HEK293 (cell line): ENCODE measurements at regions not wholly inside any gene's neighbourhood (a gene's known extent, or its start where the extent isn't known, plus 50 kb on each side); places are given as distances from the start of the nearest gene placed in this dataset.
"Not testable (repeated sequence)": the region's sequence is repeated elsewhere in the genome, so short reads cannot be mapped to it uniquely, and the experiment has no call there.

Source experiments
- MEIS1 ChIP-seq: sonication (generic); formaldehyde crosslinking; IDR thresholded peaks from 2 replicates; pipeline ENCODE4 v1.8.1; 2022; ENCODE audit warnings: missing genetic modification reagents, mild to moderate bottlenecking, borderline replicate concordance
- YY1 ChIP-seq: fragments of 450-650 bp; formaldehyde crosslinking; IDR thresholded peaks from 2 replicates; pipeline ENCODE4 v1.5.1; 2018; ENCODE audit warnings: missing biosample characterization, missing genetic modification characterization
- ZNF138 ChIP-seq: fragments of 450-650 bp; formaldehyde crosslinking; IDR thresholded peaks from 2 replicates; pipeline ENCODE4 v1.5.1; 2016; ENCODE audit warnings: missing biosample characterization, missing genetic modification characterization, borderline replicate concordance
- ZNF311 ChIP-seq: fragments of 450-650 bp; formaldehyde crosslinking; IDR thresholded peaks from 2 replicates; pipeline ENCODE4 v1.5.1; 2017; ENCODE audit warnings: missing biosample characterization, missing genetic modification characterization, borderline replicate concordance
- ZNF335 ChIP-seq: fragments of 450-650 bp; formaldehyde crosslinking; conservative IDR thresholded peaks from 2 replicates; pipeline ENCODE4 v1.5.1; 2016; ENCODE audit warnings: missing biosample characterization, missing genetic modification characterization
- ZNF558 ChIP-seq: fragments of 450-650 bp; formaldehyde crosslinking; IDR thresholded peaks from 2 replicates; pipeline ENCODE4 v1.5.1; 2016; ENCODE audit warnings: missing biosample characterization, missing genetic modification characterization
- ZNF707 ChIP-seq: fragments of 450-650 bp; formaldehyde crosslinking; IDR thresholded peaks from 2 replicates; pipeline ENCODE4 v1.5.1; 2016; ENCODE audit warnings: missing biosample characterization, missing genetic modification characterization
- ZNF768 ChIP-seq: fragments of 450-650 bp; formaldehyde crosslinking; IDR thresholded peaks from 2 replicates; pipeline ENCODE4 v1.5.1; 2018; ENCODE audit warnings: missing biosample characterization, mild to moderate bottlenecking, missing genetic modification characterization
- ZSCAN23 ChIP-seq: fragments of 450-650 bp; formaldehyde crosslinking; IDR thresholded peaks from 2 replicates; pipeline ENCODE4 v1.5.1; 2016; ENCODE audit warnings: missing biosample characterization, missing genetic modification characterization
- TF ChIP-seq, protein P1 (sequence below): fragments of 450-650 bp; formaldehyde crosslinking; IDR thresholded peaks from 2 replicates; pipeline ENCODE4 v1.5.1; 2016; ENCODE audit warnings: missing biosample characterization, missing genetic modification characterization
- TF ChIP-seq, protein P2 (sequence below): fragments of 450-650 bp; formaldehyde crosslinking; IDR thresholded peaks from 2 replicates; pipeline ENCODE4 v1.5.1; 2016; ENCODE audit warnings: missing biosample characterization, missing genetic modification characterization

DNA sequence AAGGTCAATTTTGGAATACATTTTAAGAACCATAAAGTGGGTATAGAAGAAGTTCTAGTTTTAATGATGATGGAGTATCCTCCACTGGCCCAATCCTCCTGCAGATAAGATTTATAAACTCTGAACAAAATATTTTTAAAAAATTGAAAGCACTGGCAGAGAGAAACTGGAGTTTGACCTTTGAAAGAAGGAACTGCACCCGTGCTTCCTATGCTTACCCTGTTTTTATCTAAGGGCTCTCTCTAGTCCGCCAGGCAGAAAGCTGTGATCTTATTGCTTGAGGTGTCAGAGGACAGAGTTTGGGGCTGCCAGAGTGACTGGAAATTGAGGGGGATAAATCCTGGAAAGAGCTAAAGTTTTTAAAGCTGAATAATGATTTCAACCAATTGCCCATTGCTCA, 282.6 kb downstream of the BCL2L11 start:
- not testable (repeated sequence) for TF ChIP-seq YY1 (tag by site-specific recombination); ZNF311 (tag by site-specific recombination); ZSCAN23 (tag by site-specific recombination); ZNF768 (tag by site-specific recombination); ZNF335 (tag by site-specific recombination); ZNF707 (tag by site-specific recombination); ZNF138 (tag by site-specific recombination); ZNF558 (tag by site-specific recombination); MEIS1 (CRISPR knock-in tag)
- TF ChIP-seq, protein P1, sequence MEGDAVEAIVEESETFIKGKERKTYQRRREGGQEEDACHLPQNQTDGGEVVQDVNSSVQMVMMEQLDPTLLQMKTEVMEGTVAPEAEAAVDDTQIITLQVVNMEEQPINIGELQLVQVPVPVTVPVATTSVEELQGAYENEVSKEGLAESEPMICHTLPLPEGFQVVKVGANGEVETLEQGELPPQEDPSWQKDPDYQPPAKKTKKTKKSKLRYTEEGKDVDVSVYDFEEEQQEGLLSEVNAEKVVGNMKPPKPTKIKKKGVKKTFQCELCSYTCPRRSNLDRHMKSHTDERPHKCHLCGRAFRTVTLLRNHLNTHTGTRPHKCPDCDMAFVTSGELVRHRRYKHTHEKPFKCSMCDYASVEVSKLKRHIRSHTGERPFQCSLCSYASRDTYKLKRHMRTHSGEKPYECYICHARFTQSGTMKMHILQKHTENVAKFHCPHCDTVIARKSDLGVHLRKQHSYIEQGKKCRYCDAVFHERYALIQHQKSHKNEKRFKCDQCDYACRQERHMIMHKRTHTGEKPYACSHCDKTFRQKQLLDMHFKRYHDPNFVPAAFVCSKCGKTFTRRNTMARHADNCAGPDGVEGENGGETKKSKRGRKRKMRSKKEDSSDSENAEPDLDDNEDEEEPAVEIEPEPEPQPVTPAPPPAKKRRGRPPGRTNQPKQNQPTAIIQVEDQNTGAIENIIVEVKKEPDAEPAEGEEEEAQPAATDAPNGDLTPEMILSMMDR (tag by site-specific recombination): not testable (repeated sequence)
- TF ChIP-seq, protein P2, sequence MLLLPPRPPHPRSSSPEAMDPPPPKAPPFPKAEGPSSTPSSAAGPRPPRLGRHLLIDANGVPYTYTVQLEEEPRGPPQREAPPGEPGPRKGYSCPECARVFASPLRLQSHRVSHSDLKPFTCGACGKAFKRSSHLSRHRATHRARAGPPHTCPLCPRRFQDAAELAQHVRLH: not testable (repeated sequence)
